T47D (cell line): ENCODE measurements at regions not wholly inside any gene's neighbourhood (a gene's known extent, or its start where the extent isn't known, plus 50 kb on each side); places are given as distances from the start of the nearest gene placed in this dataset.
"Not testable (repeated sequence)": the region's sequence is repeated elsewhere in the genome, so short reads cannot be mapped to it uniquely, and the experiment has no call there.

Experiments
- DNase-seq, 2 experiments: peaks; one replicate each; pipeline versions ENCODE4 v3.0.0 to v3.0.0-alpha.2; 2011 to 2012; ENCODE audit warnings: low read depth in 1 of 2, low spot score in 1 of 2
- JUND ChIP-seq: IDR thresholded peaks from 2 replicates; pipeline ENCODE4 v1.6.1; 2012; ENCODE audit warnings: low read depth
- in situ Hi-C: cut with HindIII; loops from 2 replicates; pipeline ENCODE4 v1.10.0; 2016; ENCODE audit warnings: low sequenced_read_pairs, low pct_unique_long_range_greater_than_20kb

DNA sequence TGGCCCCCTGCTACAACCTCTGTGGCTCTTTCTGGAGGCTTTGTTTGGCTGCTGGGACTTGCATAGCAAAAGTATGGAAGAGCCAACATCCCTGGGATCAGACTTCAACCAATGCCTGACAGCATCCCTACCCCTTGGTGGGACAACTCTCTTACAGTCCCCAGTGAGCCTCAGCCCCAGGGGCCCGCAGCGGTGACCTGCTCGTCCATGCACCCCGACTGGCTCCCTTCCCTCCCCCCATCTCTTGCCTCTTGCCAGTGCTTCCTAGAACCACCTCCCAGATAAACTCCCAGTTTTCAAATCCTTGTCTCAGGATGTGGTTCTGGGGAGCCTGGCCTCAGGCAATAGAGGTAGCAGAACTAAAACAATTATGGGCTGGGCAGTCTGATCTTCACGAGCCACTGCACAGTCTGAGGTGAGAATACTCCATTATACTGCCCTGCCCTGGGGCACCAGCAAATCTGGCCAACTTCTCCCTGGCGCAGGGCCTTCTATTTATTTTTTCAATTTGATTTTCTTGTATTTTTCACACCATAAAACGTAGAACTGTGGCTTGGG lies 86.6 kb upstream of the BRD7 start:
- no peak for TF ChIP-seq JUND
- in situ Hi-C loops, result no loop called here
- DNase-seq, result no peak

DNA sequence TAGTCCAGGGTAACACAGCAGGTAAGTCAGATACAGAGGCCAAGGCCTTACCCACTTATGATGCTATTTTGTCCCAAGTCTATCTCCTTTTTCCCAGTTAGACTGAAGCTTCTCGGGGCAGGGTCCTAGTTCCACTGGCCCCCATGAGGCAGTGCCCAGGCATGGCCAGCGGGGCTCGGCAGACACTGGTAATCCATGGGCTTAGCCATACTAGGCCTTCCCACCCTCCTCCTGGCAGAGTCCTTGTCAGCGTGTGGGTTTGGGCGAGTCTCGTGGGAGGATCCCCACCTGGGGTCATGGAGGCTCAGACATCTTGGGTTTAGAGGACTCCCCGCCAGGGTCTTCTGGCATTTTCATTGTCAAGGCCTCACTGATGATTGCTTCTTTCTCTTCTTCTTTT lies 84.7 kb upstream of the BRD7 start:
- TF ChIP-seq JUND, result no peak
- in situ Hi-C loops, result no loop called here
- no peak for DNase-seq

DNA sequence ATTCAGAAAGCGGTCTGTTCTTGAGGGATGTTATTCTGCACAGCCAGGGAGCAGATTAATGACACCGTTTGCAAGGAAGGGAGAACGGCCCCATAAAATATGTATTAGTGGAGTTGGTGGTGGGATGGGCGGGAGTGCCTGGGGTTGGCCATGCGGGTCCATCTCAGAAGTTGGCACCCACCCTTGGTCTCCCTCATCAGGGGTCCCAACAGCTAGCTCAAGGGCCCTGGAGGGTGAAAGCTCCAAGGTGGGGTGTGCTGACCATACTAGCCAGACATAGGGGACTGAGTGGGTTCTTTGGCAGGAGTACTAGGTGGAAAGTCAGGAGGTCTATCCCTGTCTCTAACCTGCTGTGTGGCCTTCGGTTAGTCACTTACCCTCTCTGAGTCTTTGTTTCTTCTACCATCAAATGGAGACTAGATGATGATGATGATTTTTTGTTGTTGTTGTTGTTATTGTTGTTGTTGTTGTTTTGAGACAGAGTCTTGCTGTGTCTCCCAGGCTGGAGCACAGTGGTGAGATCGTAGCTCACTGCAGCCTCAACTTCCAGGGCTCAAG lies 83.2 kb upstream of the BRD7 start:
- in situ Hi-C loops, result no loop called here
- no peak for TF ChIP-seq JUND
- DNase-seq, result no peak

DNA sequence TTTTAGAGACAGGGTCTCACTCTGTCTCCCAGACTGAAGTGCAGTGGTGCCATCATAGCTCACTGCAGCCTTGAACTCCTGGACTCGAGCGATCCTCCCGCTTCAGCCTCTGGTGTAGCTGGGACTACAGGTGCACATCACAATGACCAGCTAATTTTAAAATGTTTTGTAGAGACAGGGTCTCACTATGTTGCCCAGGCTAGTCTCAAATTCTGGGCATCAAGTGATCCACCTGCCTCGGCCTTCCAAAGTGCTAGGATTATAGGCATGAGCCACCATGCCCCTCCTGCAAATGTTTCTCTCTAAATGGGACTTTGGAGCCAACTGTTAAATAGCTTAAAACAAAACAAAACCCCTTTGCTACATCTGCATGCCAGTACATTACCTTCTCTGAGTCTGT lies 82.2 kb upstream of the BRD7 start:
- in situ Hi-C loops, result no loop called here
- DNase-seq, result no peak
- TF ChIP-seq JUND, result no peak

DNA sequence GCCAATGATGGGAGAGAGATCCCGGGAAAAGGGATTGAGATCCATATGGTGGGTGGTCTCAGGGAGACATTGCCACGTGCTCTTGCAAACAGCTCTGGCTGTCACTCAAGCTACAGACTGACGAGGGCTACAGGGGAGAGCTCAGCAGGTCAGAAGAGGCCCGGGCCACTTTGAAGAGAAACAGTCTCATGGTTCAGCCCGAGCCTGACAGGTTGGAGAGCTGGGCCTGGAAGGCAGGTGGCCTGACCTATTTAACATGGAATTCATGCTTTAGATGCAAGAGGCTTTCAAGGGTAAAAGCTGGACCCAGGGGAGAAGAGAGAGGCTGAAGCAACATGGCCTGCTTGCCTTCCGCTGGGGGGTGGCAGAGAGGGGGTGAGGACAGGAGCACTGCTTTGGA lies 81.0 kb upstream of the BRD7 start:
- DNase-seq, result no peak
- in situ Hi-C loops, result no loop called here
- TF ChIP-seq JUND, result no peak

DNA sequence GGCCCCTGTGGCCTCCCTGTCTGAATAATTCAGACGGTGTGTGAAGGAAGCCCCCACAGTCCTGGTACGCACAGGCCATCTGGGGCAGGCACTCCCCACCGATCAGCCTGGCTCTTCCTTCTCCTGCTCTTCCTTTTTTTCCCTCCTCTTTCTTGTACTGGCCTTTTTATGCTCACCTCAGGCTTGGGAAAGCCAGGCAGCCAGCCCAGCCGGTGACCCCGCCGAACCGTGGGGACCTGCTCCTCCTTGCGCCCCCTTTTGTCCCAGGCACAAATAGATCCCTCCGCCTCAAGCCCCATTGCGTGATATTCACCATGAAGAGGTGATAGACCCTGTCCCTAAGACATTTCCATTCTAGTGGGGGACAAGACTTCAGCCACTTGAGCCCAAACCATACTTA lies 80.2 kb upstream of the BRD7 start:
- no peak for DNase-seq
- no peak for TF ChIP-seq JUND
- in situ Hi-C loops, result no loop called here

DNA sequence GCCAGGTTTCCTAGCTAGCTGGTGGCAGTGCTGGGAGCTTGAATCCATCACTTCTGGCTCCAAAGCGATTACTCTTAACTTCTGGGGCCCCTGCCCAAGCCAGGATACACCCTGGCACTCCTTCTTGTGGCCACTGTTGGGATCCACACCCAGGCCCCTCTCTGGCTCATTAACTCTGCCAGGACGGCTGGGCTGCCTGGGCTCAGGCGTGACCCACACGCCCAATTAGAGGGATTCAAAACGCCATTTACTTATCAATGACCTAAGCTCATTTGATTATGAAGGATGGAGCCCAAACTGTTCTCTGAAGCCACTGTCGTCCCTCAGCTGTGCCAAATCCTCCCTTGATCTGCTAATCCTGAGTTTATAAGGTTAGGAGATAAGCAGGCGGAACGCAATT lies 79.7 kb upstream of the BRD7 start:
- in situ Hi-C loops, result no loop called here
- TF ChIP-seq JUND, result no peak
- no peak for DNase-seq

DNA sequence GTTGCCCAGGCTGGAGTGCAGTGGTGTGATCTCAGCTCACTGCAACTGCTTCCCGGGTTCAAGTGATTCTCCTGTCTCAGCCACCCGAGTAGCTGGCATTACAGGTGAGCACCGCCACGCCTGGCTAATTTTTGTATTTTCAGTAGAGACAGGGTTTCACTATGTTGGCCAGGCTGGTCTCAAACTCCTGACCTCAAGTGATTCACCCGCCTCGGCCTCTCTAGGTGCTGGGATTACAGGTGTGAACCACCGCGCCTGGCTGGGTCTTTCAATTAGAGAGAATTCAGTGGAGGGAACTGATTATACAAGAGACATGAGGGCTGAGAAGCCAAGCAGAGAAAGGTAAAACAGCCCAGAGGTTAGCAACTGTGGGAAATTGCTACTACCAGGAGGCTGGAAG lies 78.6 kb upstream of the BRD7 start:
- DNase-seq, in situ Hi-C loops: not testable (repeated sequence)

DNA sequence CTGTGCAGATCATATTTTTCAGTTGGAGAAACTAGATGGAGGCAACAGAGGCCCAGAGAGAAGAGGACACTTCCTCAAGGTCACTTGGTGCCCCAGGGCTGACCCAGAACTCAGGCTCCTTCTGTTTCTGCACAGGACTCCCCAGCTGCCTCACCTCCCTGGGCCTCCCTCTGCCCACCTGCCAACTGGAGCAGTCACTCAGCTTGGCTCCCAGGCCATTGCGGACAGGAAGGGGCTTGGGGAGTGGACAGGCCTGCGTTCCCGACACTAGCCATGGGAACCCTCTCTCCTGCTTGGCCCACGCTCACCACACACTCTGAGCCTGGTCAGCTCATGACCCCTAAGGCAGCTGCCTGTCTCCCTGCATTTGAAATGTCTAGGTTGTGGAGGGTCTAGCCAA lies 78.1 kb upstream of the BRD7 start:
- TF ChIP-seq JUND, result no peak

DNA sequence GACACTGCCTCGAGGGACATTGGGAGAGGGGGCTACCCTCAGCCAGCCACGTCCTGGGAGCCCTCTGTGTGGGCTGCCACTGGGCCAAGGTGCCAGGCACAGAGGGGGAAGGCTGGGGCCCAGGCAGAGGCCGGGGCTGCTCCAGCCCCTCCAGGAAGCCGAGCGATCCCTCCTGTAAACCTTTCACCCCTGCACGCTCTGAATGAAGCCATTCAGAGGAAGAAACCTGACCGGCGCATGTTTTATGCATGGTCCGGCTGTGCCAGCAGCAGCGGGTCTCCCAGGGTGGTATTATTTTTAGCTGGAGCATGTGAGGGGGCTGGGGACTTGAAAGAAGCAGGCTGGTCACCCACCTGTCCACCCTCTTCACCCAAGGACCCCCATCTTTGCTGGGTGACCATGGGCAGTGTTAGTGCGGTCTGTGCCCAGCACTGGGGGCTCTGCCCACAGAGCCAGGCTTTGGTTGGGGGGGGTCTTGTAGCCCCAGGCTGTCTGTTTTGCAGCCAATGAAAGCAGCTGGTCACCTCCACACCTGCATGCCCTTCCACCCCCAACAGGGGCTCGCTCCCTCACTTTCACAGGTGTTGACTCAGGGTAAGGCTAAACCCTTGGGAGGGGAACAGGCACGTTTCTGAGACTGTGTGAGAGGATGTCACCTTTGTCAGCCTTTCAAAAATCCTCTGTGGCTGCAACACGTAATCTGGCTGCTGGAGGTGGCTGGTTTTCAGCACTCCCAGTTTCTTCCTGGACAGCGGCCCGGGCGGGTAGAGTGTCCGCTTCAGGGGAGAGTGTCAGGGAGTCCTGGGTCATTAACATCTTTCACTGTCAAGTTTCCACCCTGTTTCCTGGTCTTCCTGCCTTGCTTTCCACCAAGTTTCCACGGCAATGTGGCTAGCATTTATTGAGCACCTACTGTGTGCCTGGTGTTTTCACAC lies 77.1 kb upstream of the BRD7 start:
- no peak for TF ChIP-seq JUND
- in situ Hi-C loops, result no loop called here

More for the DNA sequence above, 78.1 kb upstream of the BRD7 start:
- in situ Hi-C loops, result no loop called here
- no peak for DNase-seq

DNA sequence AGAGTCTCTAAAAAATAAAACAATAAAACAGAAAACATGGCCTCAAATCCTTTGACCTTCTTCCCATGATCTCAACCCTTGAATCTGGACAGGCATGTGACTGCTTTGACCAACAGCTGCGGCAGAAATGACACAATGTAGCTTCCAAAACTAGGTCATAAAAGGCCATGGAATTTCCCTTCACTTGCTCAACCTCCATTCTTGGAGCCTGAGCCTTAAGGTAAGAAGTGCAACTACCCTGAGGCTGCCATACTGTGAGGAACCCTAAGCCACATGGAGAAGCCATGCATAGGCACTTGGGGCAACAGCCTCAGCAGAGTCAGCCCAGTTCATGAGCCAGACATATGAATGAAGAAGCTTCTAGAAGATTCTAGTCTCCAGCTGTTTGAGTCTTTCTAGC lies 75.7 kb upstream of the BRD7 start:
- in situ Hi-C loops, result no loop called here
- TF ChIP-seq JUND, result no peak
- DNase-seq, result no peak

More for the DNA sequence above, 77.1 kb upstream of the BRD7 start:
- DNase-seq, result no peak

DNA sequence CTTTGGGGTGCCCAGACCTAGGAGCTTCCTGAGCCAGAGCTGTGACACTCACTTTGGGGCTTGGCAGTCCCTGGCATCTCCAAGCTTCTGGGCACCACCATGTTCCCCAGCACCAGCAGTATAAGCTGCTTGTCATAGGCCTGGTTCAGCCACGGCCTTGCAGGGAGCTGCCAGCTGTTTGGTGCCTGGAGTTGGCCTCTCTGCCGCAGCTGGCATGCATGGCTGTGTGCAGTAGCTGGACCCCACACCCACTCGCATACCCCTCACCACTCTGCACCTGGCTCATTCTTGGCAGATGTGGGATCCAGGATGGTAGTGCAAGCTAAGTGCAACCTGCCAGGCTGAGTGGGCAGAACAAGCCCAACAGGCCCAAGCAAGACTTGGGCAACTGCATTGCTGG lies 73.4 kb upstream of the BRD7 start:
- no peak for TF ChIP-seq JUND
- in situ Hi-C loops, result no loop called here
- no peak for DNase-seq

DNA sequence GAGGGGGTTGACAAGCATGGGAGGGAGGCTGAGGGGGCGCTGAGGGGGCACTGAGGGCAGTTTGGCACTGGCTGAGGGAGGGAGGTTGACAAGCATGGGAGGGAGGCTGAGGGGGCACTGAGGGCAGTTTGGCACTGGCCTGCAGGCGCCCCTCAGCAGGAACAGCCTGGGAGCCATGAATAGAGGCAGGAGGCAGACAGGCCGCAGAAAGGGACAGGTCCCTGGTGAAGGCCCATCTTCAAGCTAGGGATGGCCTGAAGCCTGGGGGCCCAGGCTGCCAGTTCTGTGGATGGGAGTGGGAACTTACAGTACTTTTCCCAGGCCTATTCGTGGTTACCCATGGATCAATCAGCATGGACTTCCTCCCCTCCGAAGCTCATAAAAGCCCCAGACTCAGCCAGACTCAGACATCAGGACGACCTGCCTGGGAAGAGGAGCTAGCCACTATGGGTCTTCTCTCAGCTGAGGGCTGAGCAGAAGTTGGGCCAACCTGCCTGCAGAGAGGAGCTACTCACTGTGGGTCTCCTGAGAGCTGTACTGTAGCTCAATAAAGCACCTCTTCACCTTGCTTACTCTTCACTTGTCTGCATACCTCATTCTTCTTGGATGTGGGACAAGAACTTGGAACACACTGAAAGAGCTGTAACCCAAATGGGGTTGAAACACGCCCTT lies 72.8 kb upstream of the BRD7 start:
- DNase-seq, result peak in 1 of 2 experiments; percentile 1
- in situ Hi-C loops, result no loop called here
- no peak for TF ChIP-seq JUND
